ENCODE measurements at regions not wholly inside any gene's neighbourhood (a gene's known extent, or its start where the extent isn't known, plus 50 kb on each side); places are given as distances from the start of the nearest gene placed in this dataset.
"Not testable (repeated sequence)": the region's sequence is repeated elsewhere in the genome, so short reads cannot be mapped to it uniquely, and the experiment has no call there.

- DNase-seq, result no peak
These were observed 86.5 kb upstream of the COG2 start for GRCh38 chr1:230555814-230556213.

- DNase-seq, result no peak
These were observed 89.4 kb upstream of the COG2 start for GRCh38 chr1:230552880-230553279.

DNA sequence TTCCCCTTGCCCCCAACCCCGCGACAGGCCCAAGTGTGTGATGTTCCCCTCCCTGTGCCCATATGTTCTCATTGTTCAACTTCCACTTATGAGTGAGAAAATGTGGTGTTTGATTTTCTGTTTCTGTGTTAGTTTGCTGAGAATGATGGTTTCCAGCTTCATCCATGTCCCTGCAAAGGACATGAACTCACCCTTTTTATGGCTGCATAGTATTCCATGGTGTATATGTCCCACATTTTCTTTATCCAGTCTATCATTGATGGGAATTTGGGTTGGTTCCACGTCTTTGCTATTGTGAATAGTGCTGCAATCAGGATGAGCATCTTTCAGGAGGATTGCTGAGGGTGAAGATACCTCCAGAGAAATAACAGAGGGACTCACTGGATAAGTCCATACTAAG is 91.3 kb upstream of the COG2 start:
- not testable (repeated sequence) for DNase-seq

DNA sequence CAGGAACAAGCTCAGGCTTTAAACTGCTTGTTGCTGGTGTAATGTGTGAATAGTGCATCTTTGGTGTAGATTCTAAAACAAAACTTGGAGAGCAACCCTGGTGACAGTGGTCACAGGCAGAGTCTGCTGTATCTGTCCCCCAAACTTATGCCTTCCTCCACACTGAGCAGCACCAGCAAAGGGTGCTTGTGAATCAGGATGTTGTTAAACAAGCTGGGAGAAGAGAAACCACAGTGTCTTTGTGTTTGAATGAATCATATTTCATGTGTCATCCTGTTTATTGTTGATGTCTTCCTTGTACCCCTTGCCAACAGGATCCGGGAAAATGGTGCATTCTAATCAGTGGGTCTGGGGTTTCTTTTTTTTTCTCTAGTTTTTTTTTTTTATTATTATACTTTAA is 91.9 kb upstream of the COG2 start:
- no peak for DNase-seq

- no peak for DNase-seq
These were observed 92.7 kb upstream of the COG2 start for GRCh38 chr1:230549625-230550024.

GRCh38 chr1:230548997-230549396 is 93.3 kb upstream of the COG2 start:
- no peak for DNase-seq

GRCh38 chr1:230548357-230548756 is 93.9 kb upstream of the COG2 start:
- DNase-seq, result peak; percentile 41

DNA sequence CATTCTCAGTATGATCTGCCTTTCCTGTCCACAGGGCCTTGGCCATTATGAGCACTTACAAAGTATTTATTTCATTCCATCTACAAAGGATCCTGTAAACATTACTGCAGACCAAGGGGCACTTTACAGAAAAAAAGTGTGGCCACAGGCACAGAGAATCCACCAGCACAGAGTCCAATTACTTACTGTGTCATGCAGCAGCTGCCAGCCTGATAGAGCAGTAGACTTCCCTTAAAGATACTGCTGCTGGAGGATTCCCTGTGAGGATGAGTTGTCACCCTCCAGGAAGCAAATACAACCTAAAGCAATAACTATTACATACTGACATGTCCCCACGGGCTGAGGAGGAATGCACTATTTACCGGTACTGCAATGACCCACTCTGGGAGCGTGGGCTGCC is 97.1 kb upstream of the COG2 start:
- DNase-seq, result no peak

- no peak for DNase-seq
These were observed 97.5 kb upstream of the COG2 start for GRCh38 chr1:230544758-230545157.

DNA sequence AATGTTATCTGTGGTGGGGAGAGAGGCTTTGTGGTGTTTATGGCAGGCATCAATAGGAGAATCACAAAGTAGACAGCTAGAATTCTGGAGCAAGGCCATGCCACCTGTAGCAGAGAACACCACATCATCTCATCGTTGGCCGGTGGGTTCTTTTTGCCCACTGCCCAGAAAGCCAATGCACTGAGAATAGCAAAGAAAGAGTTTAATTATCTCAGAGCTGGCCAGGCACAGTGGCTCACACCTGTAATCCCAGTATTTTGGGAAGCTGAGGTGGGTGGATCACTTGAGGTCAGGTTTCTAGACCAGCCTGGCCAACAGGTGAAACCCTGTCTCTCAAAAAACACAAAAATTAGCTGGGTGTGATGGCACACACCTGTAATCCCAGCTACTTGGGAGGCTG is 99.2 kb upstream of the COG2 start:
- no peak for DNase-seq

GRCh38 chr1:230542681-230543080 is 99.6 kb upstream of the COG2 start:
- DNase-seq, result no peak

GRCh38 chr1:230542054-230542453 is 100.2 kb upstream of the COG2 start:
- no peak for DNase-seq

GRCh38 chr1:230541306-230541705 is 101.0 kb upstream of the COG2 start:
- no peak for DNase-seq

DNA sequence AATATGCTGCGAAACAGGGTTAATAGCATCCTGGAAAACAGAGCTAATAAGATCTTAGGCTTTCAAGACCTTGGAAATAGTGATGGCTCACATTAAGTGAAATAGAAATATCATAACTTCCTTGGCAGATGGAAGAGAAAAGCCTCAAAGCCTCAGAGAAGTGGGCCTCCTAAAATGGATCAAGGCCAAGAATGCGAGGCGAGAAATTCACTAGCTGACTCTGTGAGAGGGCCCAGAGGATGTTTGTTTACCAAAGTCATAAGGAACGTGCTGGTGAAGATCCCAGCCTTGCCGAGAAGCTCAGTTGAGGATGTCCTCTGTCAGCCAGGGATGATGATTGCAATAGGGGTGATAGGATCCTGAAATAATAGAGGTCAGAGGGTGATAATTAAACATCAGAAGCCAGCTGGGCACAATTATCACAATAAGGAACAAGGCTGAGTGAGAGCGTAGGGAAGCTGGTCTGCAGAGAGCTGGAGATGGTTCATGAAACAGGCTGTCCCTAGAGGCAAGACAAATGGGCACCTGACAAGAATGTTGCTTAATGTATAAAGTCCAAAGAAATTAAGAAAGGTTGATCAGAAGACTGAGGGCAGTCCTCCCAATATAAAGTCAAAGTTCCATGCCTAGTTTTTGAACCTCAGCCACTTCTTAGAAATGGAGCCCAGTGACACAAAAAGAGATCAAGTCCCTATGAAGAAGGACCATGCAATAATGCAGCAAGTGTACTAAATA is 101.7 kb upstream of the COG2 start:
- DNase-seq, result no peak

- DNase-seq, result no peak
These were observed 104.8 kb upstream of the COG2 start for GRCh38 chr1:230537456-230537855.

DNA sequence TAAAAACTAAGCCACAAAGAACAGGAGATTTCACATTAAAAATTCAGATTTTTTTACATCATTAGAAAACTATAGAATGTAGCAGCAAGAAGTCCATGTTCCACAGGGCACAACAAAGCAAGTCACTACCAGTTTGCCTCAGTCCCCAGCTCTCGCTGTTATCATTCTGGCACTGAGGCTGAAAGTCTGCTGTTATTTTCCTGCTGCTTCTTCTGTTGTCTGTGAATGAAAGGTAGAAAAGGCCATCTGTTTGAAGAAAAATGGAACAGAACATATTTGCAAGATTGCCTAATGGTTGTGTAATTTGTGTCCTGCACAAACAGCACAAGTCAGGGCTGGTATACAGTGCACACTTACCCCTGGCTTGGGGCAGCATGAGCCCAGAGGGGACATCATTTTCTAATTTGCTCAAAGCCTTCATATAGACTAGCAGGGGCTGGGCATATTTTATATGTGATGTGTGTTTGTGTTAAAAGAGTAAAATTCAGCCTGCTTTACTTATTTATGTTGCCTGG is 105.6 kb upstream of the COG2 start:
- DNase-seq, result no peak

DNA sequence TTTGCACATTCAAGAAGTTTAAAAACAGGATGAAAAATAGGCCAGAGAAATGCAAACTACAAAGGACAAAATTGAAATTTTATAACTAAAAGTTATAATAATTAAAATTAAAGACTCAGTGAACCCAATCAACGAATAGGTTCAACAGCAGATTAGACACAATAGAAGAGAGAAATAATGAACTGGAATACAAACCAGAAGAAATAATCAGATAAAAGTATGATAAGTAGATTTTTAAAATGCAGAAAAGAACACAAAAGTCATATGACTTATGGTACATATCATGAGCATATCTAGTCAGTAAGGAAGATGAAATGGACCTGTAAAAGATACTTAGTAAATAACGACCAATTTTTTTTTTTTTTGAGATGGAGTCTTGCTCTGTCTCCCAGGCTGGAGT is 108.1 kb upstream of the COG2 start:
- no peak for DNase-seq

DNA sequence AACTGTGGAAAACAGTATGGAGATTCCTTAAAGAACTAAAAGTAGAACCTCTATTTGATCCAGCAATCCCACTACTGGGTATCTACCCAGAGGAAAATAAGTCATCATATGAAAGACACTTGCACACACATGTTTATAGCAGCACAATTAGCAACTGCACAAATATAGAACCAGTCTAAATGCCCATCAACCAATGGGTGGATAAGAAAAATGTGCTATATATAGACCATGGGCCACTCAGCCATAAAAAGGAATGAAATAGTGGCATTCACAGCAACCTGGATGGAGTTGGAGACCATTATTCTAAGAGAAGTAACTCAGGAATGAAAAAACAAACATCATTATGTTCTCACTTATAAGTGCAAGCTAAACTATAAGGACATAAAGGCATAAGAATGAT is 105.0 kb upstream of the PGBD5 start:
- no peak for DNase-seq

DNA sequence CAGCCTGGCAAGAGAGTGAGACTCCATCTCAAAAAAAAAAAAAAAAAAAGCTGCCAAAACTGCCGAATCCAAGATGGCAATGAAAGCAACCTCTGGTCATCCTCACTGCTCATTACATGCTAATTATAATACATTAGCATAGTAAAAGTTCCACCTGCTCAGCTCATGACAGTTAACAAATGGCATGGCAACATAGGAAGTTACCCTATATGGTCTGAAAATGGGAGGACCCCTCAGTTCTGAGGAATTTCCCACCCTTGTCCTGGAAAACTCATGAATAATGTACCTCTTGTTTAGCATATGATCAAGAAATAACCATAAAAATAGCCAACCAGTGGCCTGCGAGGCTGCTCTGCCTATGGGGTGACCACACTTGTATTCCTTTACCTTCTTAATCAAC is 93.1 kb upstream of the PGBD5 start:
- no peak for DNase-seq

DNA sequence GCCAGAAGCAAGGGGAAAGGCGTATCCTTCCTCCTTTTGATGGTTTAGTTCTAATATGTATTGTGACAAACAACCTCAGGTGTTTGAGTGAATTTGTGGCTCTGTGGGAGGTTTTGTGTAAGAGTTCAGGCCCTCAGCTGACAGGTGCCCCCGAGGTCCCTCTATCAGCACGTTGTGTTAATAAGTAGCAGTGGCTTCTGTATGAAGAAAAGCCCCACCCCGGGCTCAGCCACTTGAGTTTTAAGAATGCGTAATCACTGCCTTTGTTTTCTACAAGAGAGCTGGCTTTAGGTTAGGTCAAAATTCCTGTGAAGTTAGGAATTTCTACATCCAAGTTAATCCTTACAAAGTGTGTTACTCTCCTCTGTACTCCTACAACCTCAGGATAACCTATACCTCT is 92.4 kb upstream of the PGBD5 start:
- DNase-seq, result no peak

DNA sequence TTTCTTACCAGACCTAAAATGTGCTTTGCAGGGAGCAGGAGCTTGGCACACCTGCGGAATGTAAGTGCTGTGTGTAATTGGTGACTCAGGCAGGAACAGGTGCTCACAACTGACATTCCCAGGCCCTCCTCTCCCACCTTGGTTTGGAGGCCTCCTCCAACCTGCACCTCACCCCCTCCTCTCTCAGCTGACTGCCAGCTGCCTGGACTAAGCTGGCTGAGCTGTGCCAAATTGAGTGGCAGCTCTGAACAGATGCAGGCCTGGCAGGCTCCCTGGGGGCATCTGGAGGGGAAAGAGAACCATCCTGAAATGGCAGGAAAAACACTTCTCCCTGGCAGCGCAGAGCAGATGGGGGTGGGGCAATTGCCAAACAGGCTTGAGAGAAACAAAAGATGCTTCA is 91.7 kb upstream of the PGBD5 start:
- peak; percentile 28 for DNase-seq

DNA sequence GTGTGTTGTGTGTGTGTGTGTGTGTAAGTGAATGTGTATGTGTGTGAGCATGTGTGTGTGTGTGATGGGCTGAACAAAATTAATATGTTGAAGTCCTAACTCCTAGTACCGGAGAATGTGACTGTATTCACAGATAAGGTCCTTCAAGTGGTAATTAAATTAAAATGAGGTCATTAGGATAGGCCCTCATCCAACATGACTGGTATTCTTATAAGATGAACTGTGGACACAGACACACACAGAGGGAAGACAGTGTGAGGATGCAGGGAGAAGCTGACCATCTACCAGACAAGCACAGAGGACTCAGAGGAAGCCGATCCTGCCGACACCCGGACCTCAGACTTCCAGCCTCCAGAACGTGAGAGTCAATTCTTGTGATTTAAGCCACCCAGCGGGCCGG is 91.2 kb upstream of the PGBD5 start:
- DNase-seq, result no peak

GRCh38 chr1:230516889-230517288 is 90.8 kb upstream of the PGBD5 start:
- no peak for DNase-seq

GRCh38 chr1:230515451-230516145 is 89.5 kb upstream of the PGBD5 start:
- no peak for DNase-seq

DNA sequence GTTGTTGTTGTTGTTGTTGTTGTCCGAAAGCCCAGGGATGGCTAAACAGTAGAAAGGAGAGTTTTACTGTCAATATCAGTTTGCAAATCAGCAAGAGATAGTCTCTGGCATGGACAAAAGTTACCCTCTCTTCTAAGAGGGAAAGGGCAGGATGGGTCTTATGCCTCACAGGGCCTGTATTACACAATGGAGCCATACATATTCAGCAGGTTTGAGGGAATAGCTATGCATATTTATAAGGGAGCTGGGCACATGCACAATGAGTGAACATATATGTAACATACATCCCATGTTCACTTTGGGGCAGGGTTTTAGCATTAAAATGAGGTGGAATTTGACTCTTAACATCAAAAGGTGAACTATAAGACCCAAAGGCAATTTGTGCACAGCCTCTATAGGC is 84.4 kb upstream of the PGBD5 start:
- DNase-seq, result no peak
